ENCODE measurements at regions not wholly inside any gene's neighbourhood (a gene's known extent, or its start where the extent isn't known, plus 50 kb on each side); places are given as distances from the start of the nearest gene placed in this dataset.

DNA sequence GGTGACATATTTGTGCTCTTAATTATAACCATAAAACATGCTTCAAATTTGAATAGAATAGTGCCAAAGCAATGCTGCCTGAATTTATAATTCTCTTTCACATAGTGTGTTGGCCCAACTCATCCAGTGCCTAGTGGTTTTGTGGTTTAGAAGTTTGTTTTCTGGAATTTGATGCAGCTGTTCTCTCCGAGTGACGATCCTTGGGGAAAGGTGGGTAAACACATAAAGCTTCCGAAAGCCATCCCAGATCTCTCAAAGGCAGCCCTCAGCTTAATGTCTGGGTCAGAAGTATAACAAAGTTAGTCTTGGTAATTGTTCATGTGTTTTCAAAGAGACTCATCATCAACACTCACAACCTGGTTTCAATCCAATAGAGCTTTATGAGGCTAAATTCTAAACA is 235.6 kb upstream of the CDH2 start:
- Histone ChIP-seq H2AK5ac (ENCODE audit: insufficient read length, low read length) (no peak overlapping the region), H3K27ac (ENCODE audit: insufficient read length, low read depth, low read length) (no peak overlapping the region), H4K20me1 (ENCODE audit: control insufficient read depth, insufficient read depth, insufficient read length) (no peaks in the 10 kb centered on the region), H2AFZ (ENCODE audit: low read length) (no peak overlapping the region), H3K18ac (ENCODE audit: insufficient read length, low read depth, low read length) (no peak overlapping the region), H3K4ac (ENCODE audit: low read depth, low read length) (no peak overlapping the region), H3K56ac (ENCODE audit: insufficient read length, low read depth, low read length) (no peak overlapping the region), H3K9ac (ENCODE audit: extremely low read depth, insufficient read length, low read length) (no peak overlapping the region), H2BK15ac (ENCODE audit: low read depth, low read length) (no peak overlapping the region), H2BK5ac (ENCODE audit: insufficient read length, low read length) (no peak overlapping the region), H4K5ac (ENCODE audit: insufficient read length, low read depth, low read length) (no peak overlapping the region), H3K4me2 (ENCODE audit: insufficient read depth, insufficient read length, low read length) (no peak overlapping the region), H3K79me1 (ENCODE audit: insufficient read depth, low read depth, low read length, poor library complexity, severe bottlenecking) (no peaks in the 10 kb centered on the region), H2BK20ac (ENCODE audit: low read depth, low read length, poor library complexity, severe bottlenecking) (no peak overlapping the region), H4K91ac (ENCODE audit: insufficient read length, low read depth, low read length) (no peak overlapping the region), H2BK12ac (ENCODE audit: insufficient read length, low read depth, low read length) (no peak overlapping the region), H3K9me3 (ENCODE audit: control insufficient read depth, low read depth, low read length) (no peaks in the 10 kb centered on the region), H3K23ac (ENCODE audit: insufficient read length, low read depth, low read length) (no peak overlapping the region), H3K27me3 (ENCODE audit: insufficient read depth, low read length) (no peaks in the 10 kb centered on the region), H2BK120ac (ENCODE audit: low read depth, low read length, poor library complexity, severe bottlenecking) (no peak overlapping the region), H4K8ac (replicated peaks; ENCODE audit: insufficient read length, low read depth, low read length) (no peak overlapping the region), H3K23me2 (ENCODE audit: insufficient read length, low read depth, low read length, poor library complexity, severe bottlenecking) (no peaks in the 10 kb centered on the region), H3K14ac (ENCODE audit: insufficient read depth, low read length) (no peak overlapping the region), H3T11ph (ENCODE audit: low read length) (no peak overlapping the region), H3K79me2 (ENCODE audit: insufficient read depth, low read length) (no peaks in the 10 kb centered on the region), H3K4me1 (ENCODE audit: insufficient read depth, low read length) (no peaks in the 10 kb centered on the region)
- WGBS (ENCODE audit: extremely low coverage, insufficient read length, low lambda C conversion rate): no CpG with 5 or more reads among the region's 3 CpGs
- no peak for TF ChIP-seq CTCF (conservative IDR thresholded peaks at IDR 0.05)
- H3K4me1 Mint-ChIP-seq: no peaks in the 10 kb centered on the region
- H3K4me3 Mint-ChIP-seq: no peak overlapping the region
- no peak for DNase-seq
- H3K9me3 Mint-ChIP-seq: no peaks in the 10 kb centered on the region
- no peaks in the 10 kb centered on the region for H3K27me3 Mint-ChIP-seq (ENCODE audit: low read depth)
- H3K27ac Mint-ChIP-seq: no peak overlapping the region
- H3K36me3 Mint-ChIP-seq (ENCODE audit: insufficient read depth in 1 of 3, low read depth in 3 of 3): no peaks in the 10 kb centered on the region
